ENCODE measurements at regions not wholly inside any gene's neighbourhood (a gene's known extent, or its start where the extent isn't known, plus 50 kb on each side); places are given as distances from the start of the nearest gene placed in this dataset.

- DNase-seq: no peak
These were observed 147.6 kb downstream of the BCOR start for GRCh38 chrX:39950018-39950688.

GRCh38 chrX:39952989-39953388 lies 144.8 kb downstream of the BCOR start:
- DNase-seq: no peak

- no peak for DNase-seq
These were observed 143.9 kb downstream of the BCOR start for GRCh38 chrX:39953879-39954278.

GRCh38 chrX:39954851-39955250 lies 142.9 kb downstream of the BCOR start:
- no peak for DNase-seq

GRCh38 chrX:39955625-39956024 lies 142.1 kb downstream of the BCOR start:
- no peak for DNase-seq

- no peak for DNase-seq
These were observed 140.9 kb downstream of the BCOR start for GRCh38 chrX:39956803-39957394.

GRCh38 chrX:39957816-39958566 lies 139.8 kb downstream of the BCOR start:
- DNase-seq: no peak

GRCh38 chrX:39958850-39959249 lies 138.9 kb downstream of the BCOR start:
- DNase-seq: no peak

GRCh38 chrX:39960219-39960618 lies 137.5 kb downstream of the BCOR start:
- DNase-seq: no peak

GRCh38 chrX:39961441-39961840 lies 136.3 kb downstream of the BCOR start:
- no peak for DNase-seq

- DNase-seq: no peak
These were observed 132.6 kb downstream of the BCOR start for GRCh38 chrX:39965051-39965573.

- no peak for DNase-seq
These were observed 131.6 kb downstream of the BCOR start for GRCh38 chrX:39966176-39966575.

GRCh38 chrX:39967348-39967747 lies 130.4 kb downstream of the BCOR start:
- no peak for DNase-seq

- no peak for DNase-seq
These were observed 128.5 kb downstream of the BCOR start for GRCh38 chrX:39969099-39969818.

- no peak for DNase-seq
These were observed 127.8 kb downstream of the BCOR start for GRCh38 chrX:39969819-39970504.

- no peak for DNase-seq
These were observed 126.0 kb downstream of the BCOR start for GRCh38 chrX:39971760-39972159.

GRCh38 chrX:39972340-39972739 lies 125.4 kb downstream of the BCOR start:
- DNase-seq: no peak

GRCh38 chrX:39973810-39974209 lies 123.9 kb downstream of the BCOR start:
- no peak for DNase-seq

GRCh38 chrX:39974270-39974669 lies 123.5 kb downstream of the BCOR start:
- DNase-seq: no peak

- no peak for DNase-seq
These were observed 122.4 kb downstream of the BCOR start for GRCh38 chrX:39975101-39975925.

- DNase-seq: no peak
These were observed 115.8 kb downstream of the BCOR start for GRCh38 chrX:39981946-39982345.

GRCh38 chrX:39982948-39983347 lies 114.8 kb downstream of the BCOR start:
- DNase-seq: no peak
